Breast epithelium (tissue), 3 donors: ENCODE measurements at regions not wholly inside any gene's neighbourhood (a gene's known extent, or its start where the extent isn't known, plus 50 kb on each side); places are given as distances from the start of the nearest gene placed in this dataset.

Experiments
- CTCF ChIP-seq, 3 donors: fragments of 450-650 bp; IDR thresholded peaks; one replicate each; pipeline ENCODE4 v1.5.1; 2016 to 2017; ENCODE audit warnings: antibody characterized with exemption in 3 of 3, mild to moderate bottlenecking in 3 of 3, moderate library complexity in 3 of 3
- POLR2A ChIP-seq: fragments of 450-650 bp; IDR thresholded peaks from one replicate; pipeline ENCODE4 v1.6.1; 2016; ENCODE audit warnings: antibody characterized with exemption, mild to moderate bottlenecking, moderate library complexity

GRCh38 chr10:3622427-3622826, 162.6 kb downstream of the KLF6 start:
- no peak for TF ChIP-seq POLR2A
- TF ChIP-seq CTCF (IDR thresholded peaks at IDR 0.05), result no peak
